ENCODE measurements at regions not wholly inside any gene's neighbourhood (a gene's known extent, or its start where the extent isn't known, plus 50 kb on each side); places are given as distances from the start of the nearest gene placed in this dataset.

- Histone ChIP-seq H3K36me3 (ENCODE audit: control insufficient read depth in 4 of 4, insufficient read depth in 4 of 4, low read length in 3 of 4) (no peaks in the 10 kb centered on the region), H3K9me3 (ENCODE audit: control extremely low read depth in 1 of 5, control insufficient read depth in 4 of 5, insufficient read depth in 2 of 5, low read depth in 1 of 5, low read length in 4 of 5) (no peaks in the 10 kb centered on the region), H3K4me3 (ENCODE audit: control insufficient read depth in 1 of 7, extremely low read depth in 1 of 7, insufficient read depth in 4 of 7, low read depth in 2 of 7, low read length in 6 of 7) (no peak overlapping the region), H3K4me1 (ENCODE audit: control extremely low read depth in 1 of 4, control insufficient read depth in 4 of 4, insufficient read depth in 4 of 4, low read length in 3 of 4) (peaks cover 0 to 22% (median 12%) of the 10 kb centered on the region in 4 experiments), H3K27me3 (replicated peaks in 2 of 5; ENCODE audit: control insufficient read depth in 4 of 5, insufficient read depth in 5 of 5, low read length in 4 of 5) (no peaks in the 10 kb centered on the region), H3K27ac (ENCODE audit: insufficient read depth in 1 of 2, low read depth in 1 of 2, low read length in 2 of 2, poor library complexity in 1 of 2, severe bottlenecking in 2 of 2) (no peak overlapping the region)
- DNase-seq = peak; percentile 14 to 80 (median 63)
- POLR2A ChIA-PET = interaction anchor here (1.0 kb wide), 1 partner anchor 81 kb away, joined by 3 read pairs; no protein-coding TSS in a partner anchor
- WGBS (ENCODE audit: insufficient coverage) = no CpG with 5 or more reads among the region's 1 CpG
- CTCF ChIA-PET = no interaction called here
These were observed 250.9 kb downstream of the PSAT1 start for GRCh38 chr9:78547831-78548230.

- no CpG with 5 or more reads among the region's 3 CpGs for WGBS (ENCODE audit: insufficient coverage)
- Histone ChIP-seq H3K4me3 (ENCODE audit: control insufficient read depth in 1 of 7, extremely low read depth in 1 of 7, insufficient read depth in 4 of 7, low read depth in 2 of 7, low read length in 6 of 7) (no peak overlapping the region), H3K4me1 (ENCODE audit: control extremely low read depth in 1 of 4, control insufficient read depth in 4 of 4, insufficient read depth in 4 of 4, low read length in 3 of 4) (peaks cover 0 to 22% (median 12%) of the 10 kb centered on the region in 4 experiments), H3K36me3 (ENCODE audit: control insufficient read depth in 4 of 4, insufficient read depth in 4 of 4, low read length in 3 of 4) (no peaks in the 10 kb centered on the region), H3K9me3 (ENCODE audit: control extremely low read depth in 1 of 5, control insufficient read depth in 4 of 5, insufficient read depth in 2 of 5, low read depth in 1 of 5, low read length in 4 of 5) (no peaks in the 10 kb centered on the region), H3K27ac (ENCODE audit: insufficient read depth in 1 of 2, low read depth in 1 of 2, low read length in 2 of 2, poor library complexity in 1 of 2, severe bottlenecking in 2 of 2) (no peak overlapping the region), H3K27me3 (replicated peaks in 2 of 5; ENCODE audit: control insufficient read depth in 4 of 5, insufficient read depth in 5 of 5, low read length in 4 of 5) (no peaks in the 10 kb centered on the region)
- no peak for DNase-seq
- POLR2A ChIA-PET = interaction anchor here (1.0 kb wide), 1 partner anchor 82 kb away, joined by 3 read pairs; no protein-coding TSS in a partner anchor
- CTCF ChIA-PET = no interaction called here
These were observed 251.7 kb downstream of the PSAT1 start for GRCh38 chr9:78548670-78549069.

GRCh38 chr9:78549711-78550110 lies 252.8 kb downstream of the PSAT1 start:
- 95% methylated on average over 3 of the region's 3 CpGs for WGBS (ENCODE audit: insufficient coverage)
- DNase-seq = no peak
- H3K36me3 ChIP-seq (ENCODE audit: control insufficient read depth in 4 of 4, insufficient read depth in 4 of 4, low read length in 3 of 4) = no peaks in the 10 kb centered on the region
- ChIA-PET POLR2A (no interaction called here), CTCF (no interaction called here)
- H3K4me3 ChIP-seq (ENCODE audit: control insufficient read depth in 1 of 7, extremely low read depth in 1 of 7, insufficient read depth in 4 of 7, low read depth in 2 of 7, low read length in 6 of 7) = no peak overlapping the region
- H3K9me3 ChIP-seq (ENCODE audit: control extremely low read depth in 1 of 5, control insufficient read depth in 4 of 5, insufficient read depth in 2 of 5, low read depth in 1 of 5, low read length in 4 of 5) = no peaks in the 10 kb centered on the region
- H3K27me3 ChIP-seq (replicated peaks in 2 of 5; ENCODE audit: control insufficient read depth in 4 of 5, insufficient read depth in 5 of 5, low read length in 4 of 5) = no peaks in the 10 kb centered on the region
- peaks cover 0 to 22% (median 12%) of the 10 kb centered on the region in 4 experiments for H3K4me1 ChIP-seq (ENCODE audit: control extremely low read depth in 1 of 4, control insufficient read depth in 4 of 4, insufficient read depth in 4 of 4, low read length in 3 of 4)
- no peak overlapping the region for H3K27ac ChIP-seq (ENCODE audit: insufficient read depth in 1 of 2, low read depth in 1 of 2, low read length in 2 of 2, poor library complexity in 1 of 2, severe bottlenecking in 2 of 2)

- DNase-seq = no peak
- ChIA-PET POLR2A (interaction anchor here (0.9 kb wide), 1 partner anchor 86 kb away, joined by 3 read pairs; no protein-coding TSS in a partner anchor), CTCF (interaction anchor here (0.9 to 1.2 kb wide), 2 partner anchors 12 to 21 kb away, joined by 3 to 5 read pairs; no protein-coding TSS in a partner anchor)
- no peaks in the 10 kb centered on the region for H3K36me3 ChIP-seq (ENCODE audit: control insufficient read depth in 4 of 4, insufficient read depth in 4 of 4, low read length in 3 of 4)
- no peak overlapping the region for H3K4me3 ChIP-seq (ENCODE audit: control insufficient read depth in 1 of 7, extremely low read depth in 1 of 7, insufficient read depth in 4 of 7, low read depth in 2 of 7, low read length in 6 of 7)
- peaks cover 0 to 14% (median 6%) of the 10 kb centered on the region in 4 experiments for H3K4me1 ChIP-seq (ENCODE audit: control extremely low read depth in 1 of 4, control insufficient read depth in 4 of 4, insufficient read depth in 4 of 4, low read length in 3 of 4)
- H3K27ac ChIP-seq (ENCODE audit: insufficient read depth in 1 of 2, low read depth in 1 of 2, low read length in 2 of 2, poor library complexity in 1 of 2, severe bottlenecking in 2 of 2) = no peak overlapping the region
- no peaks in the 10 kb centered on the region for H3K9me3 ChIP-seq (ENCODE audit: control extremely low read depth in 1 of 5, control insufficient read depth in 4 of 5, insufficient read depth in 2 of 5, low read depth in 1 of 5, low read length in 4 of 5)
- H3K27me3 ChIP-seq (replicated peaks in 2 of 5; ENCODE audit: control insufficient read depth in 4 of 5, insufficient read depth in 5 of 5, low read length in 4 of 5) = no peaks in the 10 kb centered on the region
- WGBS (ENCODE audit: insufficient coverage) = 0% methylated on average over 1 of the region's 1 CpG
These were observed 255.9 kb downstream of the PSAT1 start for GRCh38 chr9:78552802-78553201.

DNA sequence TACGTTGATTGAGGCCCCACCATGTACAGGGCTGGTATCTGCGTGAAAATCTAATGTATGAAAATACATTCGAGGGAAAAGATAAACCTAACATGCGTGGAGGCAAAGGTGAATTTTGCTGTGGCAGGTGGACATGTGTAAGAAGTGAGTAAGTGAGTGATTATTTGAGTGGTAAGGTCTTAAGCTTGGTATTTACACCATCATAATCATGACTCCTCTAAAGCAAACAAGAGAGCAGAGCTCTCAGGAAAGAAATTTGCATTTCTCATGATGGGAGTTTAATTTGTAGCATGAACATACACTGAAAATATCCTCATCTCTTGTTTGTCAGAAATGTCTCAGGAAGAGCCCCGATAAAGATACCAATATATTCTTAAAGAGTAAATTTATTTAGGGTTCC lies 260.6 kb downstream of the PSAT1 start:
- Histone ChIP-seq H3K4me3 (ENCODE audit: control insufficient read depth in 1 of 7, extremely low read depth in 1 of 7, insufficient read depth in 4 of 7, low read depth in 2 of 7, low read length in 6 of 7) (no peak overlapping the region), H3K9me3 (ENCODE audit: control extremely low read depth in 1 of 5, control insufficient read depth in 4 of 5, insufficient read depth in 2 of 5, low read depth in 1 of 5, low read length in 4 of 5) (no peaks in the 10 kb centered on the region), H3K4me1 (ENCODE audit: control extremely low read depth in 1 of 4, control insufficient read depth in 4 of 4, insufficient read depth in 4 of 4, low read length in 3 of 4) (no peaks in the 10 kb centered on the region), H3K36me3 (ENCODE audit: control insufficient read depth in 4 of 4, insufficient read depth in 4 of 4, low read length in 3 of 4) (no peaks in the 10 kb centered on the region), H3K27me3 (replicated peaks in 2 of 5; ENCODE audit: control insufficient read depth in 4 of 5, insufficient read depth in 5 of 5, low read length in 4 of 5) (no peaks in the 10 kb centered on the region), H3K27ac (ENCODE audit: insufficient read depth in 1 of 2, low read depth in 1 of 2, low read length in 2 of 2, poor library complexity in 1 of 2, severe bottlenecking in 2 of 2) (no peak overlapping the region)
- 100% methylated on average over 2 of the region's 5 CpGs for whole genome bisulfite sequencing (ENCODE audit: insufficient coverage)
- POLR2A ChIA-PET = no interaction called here
- CTCF ChIA-PET = no interaction called here
- no peak for DNase-seq

- H3K27me3 ChIP-seq (replicated peaks in 2 of 5; ENCODE audit: control insufficient read depth in 4 of 5, insufficient read depth in 5 of 5, low read length in 4 of 5) = no peaks in the 10 kb centered on the region
- POLR2A ChIA-PET = no interaction called here
- DNase-seq = no peak
- WGBS (ENCODE audit: insufficient coverage) = 100% methylated on average over 2 of the region's 3 CpGs
- H3K27ac ChIP-seq (ENCODE audit: insufficient read depth in 1 of 2, low read depth in 1 of 2, low read length in 2 of 2, poor library complexity in 1 of 2, severe bottlenecking in 2 of 2) = no peak overlapping the region
- H3K4me3 ChIP-seq (ENCODE audit: control insufficient read depth in 1 of 7, extremely low read depth in 1 of 7, insufficient read depth in 4 of 7, low read depth in 2 of 7, low read length in 6 of 7) = no peak overlapping the region
- H3K36me3 ChIP-seq (ENCODE audit: control insufficient read depth in 4 of 4, insufficient read depth in 4 of 4, low read length in 3 of 4) = no peaks in the 10 kb centered on the region
- CTCF ChIA-PET = no interaction called here
- H3K4me1 ChIP-seq (ENCODE audit: control extremely low read depth in 1 of 4, control insufficient read depth in 4 of 4, insufficient read depth in 4 of 4, low read length in 3 of 4) = no peaks in the 10 kb centered on the region
- no peaks in the 10 kb centered on the region for H3K9me3 ChIP-seq (ENCODE audit: control extremely low read depth in 1 of 5, control insufficient read depth in 4 of 5, insufficient read depth in 2 of 5, low read depth in 1 of 5, low read length in 4 of 5)
These were observed 262.5 kb downstream of the PSAT1 start for GRCh38 chr9:78559449-78559885.

DNA sequence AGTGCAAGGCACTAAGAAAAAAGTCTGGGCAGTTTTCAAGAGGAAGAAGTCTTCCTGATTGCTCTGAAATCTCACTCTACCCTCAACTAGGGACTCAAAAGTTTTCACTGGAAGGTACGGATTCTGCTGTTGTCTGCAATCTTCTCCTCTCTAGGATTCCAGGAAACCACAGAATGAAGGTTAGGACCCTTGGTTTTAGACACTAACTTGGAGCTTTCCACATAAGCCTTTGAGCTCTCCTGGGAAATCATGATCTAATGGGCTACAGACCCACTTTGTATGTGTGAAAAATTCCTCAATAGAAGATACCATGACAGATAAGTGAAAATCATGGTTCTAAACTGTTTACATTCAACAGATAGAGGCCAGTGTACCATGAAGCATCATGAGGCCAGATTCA lies 265.1 kb downstream of the PSAT1 start:
- Histone ChIP-seq H3K36me3 (ENCODE audit: control insufficient read depth in 4 of 4, insufficient read depth in 4 of 4, low read length in 3 of 4) (no peaks in the 10 kb centered on the region), H3K4me1 (ENCODE audit: control extremely low read depth in 1 of 4, control insufficient read depth in 4 of 4, insufficient read depth in 4 of 4, low read length in 3 of 4) (no peaks in the 10 kb centered on the region), H3K27me3 (replicated peaks in 2 of 5; ENCODE audit: control insufficient read depth in 4 of 5, insufficient read depth in 5 of 5, low read length in 4 of 5) (no peaks in the 10 kb centered on the region), H3K27ac (ENCODE audit: insufficient read depth in 1 of 2, low read depth in 1 of 2, low read length in 2 of 2, poor library complexity in 1 of 2, severe bottlenecking in 2 of 2) (no peak overlapping the region), H3K9me3 (ENCODE audit: control extremely low read depth in 1 of 5, control insufficient read depth in 4 of 5, insufficient read depth in 2 of 5, low read depth in 1 of 5, low read length in 4 of 5) (no peaks in the 10 kb centered on the region), H3K4me3 (ENCODE audit: control insufficient read depth in 1 of 7, extremely low read depth in 1 of 7, insufficient read depth in 4 of 7, low read depth in 2 of 7, low read length in 6 of 7) (no peak overlapping the region)
- 75% methylated on average over 1 of the region's 1 CpG for WGBS (ENCODE audit: insufficient coverage)
- no peak for DNase-seq
- ChIA-PET POLR2A (no interaction called here), CTCF (interaction anchor here (0.8 kb wide), 1 partner anchor 30 kb away, joined by 3 read pairs; no protein-coding TSS in a partner anchor)

All from common myeloid progenitor, CD34-positive (primary cell).